ENCODE measurements at regions not wholly inside any gene's neighbourhood (a gene's known extent, or its start where the extent isn't known, plus 50 kb on each side); places are given as distances from the start of the nearest gene placed in this dataset.
"Not testable (repeated sequence)": the region's sequence is repeated elsewhere in the genome, so short reads cannot be mapped to it uniquely, and the experiment has no call there.

DNA sequence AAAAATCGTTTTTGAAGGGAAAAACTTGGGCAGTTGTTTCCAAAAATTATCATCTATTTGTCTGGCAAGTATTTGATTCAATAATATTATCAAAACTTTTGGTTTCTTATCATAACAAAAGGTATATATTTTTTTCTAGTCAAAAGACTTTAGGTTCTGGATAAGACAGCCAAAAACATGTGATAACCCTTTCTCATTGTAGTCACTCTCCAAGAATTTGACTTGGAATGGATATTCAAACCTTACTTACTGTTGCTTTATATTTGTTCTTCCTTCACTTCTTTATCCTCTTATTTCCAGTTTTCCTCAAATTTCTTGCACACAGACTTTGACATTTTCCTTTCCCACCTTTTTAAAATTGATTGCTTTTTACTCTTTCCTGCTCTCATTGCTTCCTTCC is 140.9 kb upstream of the FAM3C start:
- TF ChIP-seq, protein P1, sequence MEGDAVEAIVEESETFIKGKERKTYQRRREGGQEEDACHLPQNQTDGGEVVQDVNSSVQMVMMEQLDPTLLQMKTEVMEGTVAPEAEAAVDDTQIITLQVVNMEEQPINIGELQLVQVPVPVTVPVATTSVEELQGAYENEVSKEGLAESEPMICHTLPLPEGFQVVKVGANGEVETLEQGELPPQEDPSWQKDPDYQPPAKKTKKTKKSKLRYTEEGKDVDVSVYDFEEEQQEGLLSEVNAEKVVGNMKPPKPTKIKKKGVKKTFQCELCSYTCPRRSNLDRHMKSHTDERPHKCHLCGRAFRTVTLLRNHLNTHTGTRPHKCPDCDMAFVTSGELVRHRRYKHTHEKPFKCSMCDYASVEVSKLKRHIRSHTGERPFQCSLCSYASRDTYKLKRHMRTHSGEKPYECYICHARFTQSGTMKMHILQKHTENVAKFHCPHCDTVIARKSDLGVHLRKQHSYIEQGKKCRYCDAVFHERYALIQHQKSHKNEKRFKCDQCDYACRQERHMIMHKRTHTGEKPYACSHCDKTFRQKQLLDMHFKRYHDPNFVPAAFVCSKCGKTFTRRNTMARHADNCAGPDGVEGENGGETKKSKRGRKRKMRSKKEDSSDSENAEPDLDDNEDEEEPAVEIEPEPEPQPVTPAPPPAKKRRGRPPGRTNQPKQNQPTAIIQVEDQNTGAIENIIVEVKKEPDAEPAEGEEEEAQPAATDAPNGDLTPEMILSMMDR (IDR thresholded peaks at IDR 0.05), result no peak
- no peaks in the 10 kb centered on the region for H3K9me3 Mint-ChIP-seq
- peaks cover 2% of the 10 kb centered on the region for H3K27me3 Mint-ChIP-seq (ENCODE audit: low read depth, poor library complexity)
- no peak for DNase-seq
- H3K36me3 Mint-ChIP-seq (ENCODE audit: low read depth), result no peaks in the 10 kb centered on the region
- no peak overlapping the region for H3K27ac Mint-ChIP-seq
- no peaks in the 10 kb centered on the region for H3K4me1 Mint-ChIP-seq
- no peak overlapping the region for H3K4me3 Mint-ChIP-seq

DNA sequence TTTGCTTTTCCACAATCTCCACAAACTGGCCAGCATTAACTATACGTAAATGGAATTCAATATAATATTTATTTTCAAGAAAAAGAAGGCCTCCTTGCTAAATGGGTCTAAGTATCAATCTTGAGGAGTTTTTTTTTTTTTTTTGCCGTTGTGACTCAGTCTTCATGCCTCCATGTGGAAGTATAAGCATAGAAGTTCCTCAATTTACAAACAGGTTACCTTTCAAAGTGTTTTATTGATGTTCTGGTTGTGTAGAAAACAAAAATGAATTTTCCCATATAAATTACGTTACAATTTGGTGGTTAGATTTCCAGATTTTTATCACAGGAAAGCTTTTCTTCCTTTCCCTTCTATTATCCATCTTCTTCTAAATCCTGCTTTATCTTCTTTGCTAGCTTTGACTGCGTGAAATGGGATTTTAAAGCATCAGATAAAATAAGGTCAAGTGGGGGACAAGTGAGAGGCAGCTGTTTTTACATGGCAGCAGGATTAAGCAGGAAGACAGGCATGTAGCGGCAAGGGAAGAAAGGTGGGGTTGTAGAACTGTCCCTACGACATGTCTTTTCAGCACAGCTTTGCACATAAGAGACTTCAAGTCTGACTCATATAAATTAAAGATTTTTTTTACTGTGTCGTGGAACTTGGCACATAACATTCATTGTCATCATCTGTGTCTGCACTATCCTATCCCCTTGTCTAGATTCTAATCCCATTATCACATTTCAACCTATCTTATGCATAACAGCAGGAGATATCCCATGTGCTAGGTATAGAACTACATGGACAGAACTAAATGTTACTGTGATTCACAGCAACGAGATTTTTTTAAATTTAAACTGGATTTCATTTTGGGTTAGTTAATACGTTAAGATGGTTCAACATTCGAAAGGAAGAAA is 135.3 kb upstream of the FAM3C start:
- TF ChIP-seq, protein P1 (IDR thresholded peaks at IDR 0.05), result no peak
- H3K27me3 Mint-ChIP-seq (ENCODE audit: low read depth, poor library complexity), result no peaks in the 10 kb centered on the region
- no peaks in the 10 kb centered on the region for H3K36me3 Mint-ChIP-seq (ENCODE audit: low read depth)
- no peak overlapping the region for H3K27ac Mint-ChIP-seq
- peaks cover 17% of the 10 kb centered on the region for H3K4me1 Mint-ChIP-seq
- peaks cover 8% of the 10 kb centered on the region for H3K9me3 Mint-ChIP-seq
- DNase-seq, result no peak
- H3K4me3 Mint-ChIP-seq, result no peak overlapping the region

DNA sequence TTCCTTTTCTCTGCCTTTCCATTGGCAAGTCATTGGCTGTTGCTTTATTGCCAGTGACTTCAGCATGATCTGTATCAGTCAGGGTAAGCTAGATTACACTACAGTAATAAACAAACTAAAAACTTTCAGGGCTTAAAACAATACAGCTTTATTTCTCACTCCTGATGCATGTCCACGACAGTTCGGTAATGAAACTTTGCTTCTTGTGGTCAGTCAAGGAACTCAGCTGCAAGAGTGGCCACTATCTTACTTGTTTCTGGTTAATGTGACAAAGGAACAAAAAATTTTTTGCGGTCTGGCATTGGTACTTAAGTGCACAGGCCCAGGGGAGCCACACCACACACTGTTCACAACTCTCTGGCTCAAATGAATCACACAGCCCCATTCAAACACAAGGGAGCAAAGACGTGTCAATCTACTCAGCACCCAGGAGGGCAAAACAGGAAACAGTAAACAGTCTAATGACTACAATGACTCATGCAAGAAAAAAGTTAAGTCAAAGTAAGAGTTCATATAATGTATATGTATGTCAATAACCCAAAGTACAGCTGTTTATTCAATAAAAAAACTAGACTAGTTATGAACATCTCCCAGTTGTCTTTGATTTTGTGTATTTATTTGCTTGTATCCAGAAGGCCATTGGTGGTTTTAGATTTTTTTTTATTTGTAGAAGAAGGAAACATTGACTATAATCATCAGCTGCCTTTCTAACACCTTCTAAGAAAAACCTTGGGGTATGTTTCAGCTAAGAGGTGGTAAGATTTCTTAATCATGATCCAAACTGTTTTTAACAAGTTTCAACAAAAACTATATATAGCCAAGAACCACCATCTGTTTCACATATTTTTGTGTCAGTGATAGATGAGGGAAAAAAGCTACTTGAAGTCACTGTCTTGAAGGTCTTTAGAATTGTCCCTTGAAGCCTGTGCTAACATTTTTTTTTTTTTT is 134.4 kb upstream of the FAM3C start:
- Mint-ChIP-seq H3K36me3 (ENCODE audit: low read depth) (no peaks in the 10 kb centered on the region), H3K4me1 (peaks cover 17% of the 10 kb centered on the region), H3K27ac (peak overlapping the region; percentile 87), H3K4me3 (no peak overlapping the region), H3K27me3 (ENCODE audit: low read depth, poor library complexity) (no peaks in the 10 kb centered on the region), H3K9me3 (peaks cover 8% of the 10 kb centered on the region)
- TF ChIP-seq, protein P1 (IDR thresholded peaks at IDR 0.05), result no peak
- no peak for DNase-seq

DNA sequence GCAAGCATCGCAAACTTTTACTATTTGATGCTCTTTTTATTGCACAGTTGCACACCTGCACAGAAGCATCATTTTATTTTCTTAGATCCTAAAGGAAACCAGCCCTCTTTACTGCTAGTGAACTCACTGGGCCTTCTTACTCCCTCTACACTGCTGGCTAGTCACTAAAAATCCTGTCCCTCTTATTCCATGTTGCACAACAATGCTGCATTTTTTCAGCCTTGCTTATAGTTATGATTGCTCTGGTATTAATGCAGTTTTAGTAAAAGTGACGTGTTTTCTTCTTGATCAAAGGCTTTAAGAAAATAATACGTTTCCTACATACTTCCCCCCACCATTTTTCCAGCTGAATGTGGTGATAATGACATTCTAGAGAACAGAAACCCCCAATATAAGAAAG is 132.9 kb upstream of the FAM3C start:
- H3K9me3 Mint-ChIP-seq, result peaks cover 8% of the 10 kb centered on the region
- TF ChIP-seq, protein P1 (IDR thresholded peaks at IDR 0.05), result no peak
- peaks cover 2% of the 10 kb centered on the region for H3K27me3 Mint-ChIP-seq (ENCODE audit: low read depth, poor library complexity)
- peaks cover 17% of the 10 kb centered on the region for H3K4me1 Mint-ChIP-seq
- no peaks in the 10 kb centered on the region for H3K36me3 Mint-ChIP-seq (ENCODE audit: low read depth)
- no peak overlapping the region for H3K27ac Mint-ChIP-seq
- DNase-seq, result no peak
- no peak overlapping the region for H3K4me3 Mint-ChIP-seq

DNA sequence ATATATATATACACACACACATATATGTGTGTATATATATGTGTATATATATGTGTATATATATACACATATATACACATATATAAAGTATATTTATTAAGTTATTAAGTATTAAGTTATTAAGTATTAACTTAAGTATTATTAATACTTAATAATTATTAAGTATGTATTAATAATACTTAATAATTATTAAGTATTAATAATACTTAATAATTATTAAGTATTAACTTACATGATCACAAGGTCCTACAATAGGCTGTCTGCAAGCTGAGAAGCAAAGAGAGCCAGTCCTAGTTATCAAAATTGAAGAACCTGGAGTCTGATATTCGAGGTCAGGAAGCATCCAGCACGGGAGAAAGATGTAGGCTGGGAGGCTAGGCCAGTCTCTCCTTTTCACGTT is 130.1 kb upstream of the FAM3C start:
- H3K9me3 Mint-ChIP-seq; H3K27ac Mint-ChIP-seq; DNase-seq; H3K27me3 Mint-ChIP-seq (ENCODE audit: low read depth, poor library complexity); H3K4me3 Mint-ChIP-seq; H3K36me3 Mint-ChIP-seq (ENCODE audit: low read depth): not testable (repeated sequence)
- peaks cover 17% of the 10 kb centered on the region for H3K4me1 Mint-ChIP-seq

DNA sequence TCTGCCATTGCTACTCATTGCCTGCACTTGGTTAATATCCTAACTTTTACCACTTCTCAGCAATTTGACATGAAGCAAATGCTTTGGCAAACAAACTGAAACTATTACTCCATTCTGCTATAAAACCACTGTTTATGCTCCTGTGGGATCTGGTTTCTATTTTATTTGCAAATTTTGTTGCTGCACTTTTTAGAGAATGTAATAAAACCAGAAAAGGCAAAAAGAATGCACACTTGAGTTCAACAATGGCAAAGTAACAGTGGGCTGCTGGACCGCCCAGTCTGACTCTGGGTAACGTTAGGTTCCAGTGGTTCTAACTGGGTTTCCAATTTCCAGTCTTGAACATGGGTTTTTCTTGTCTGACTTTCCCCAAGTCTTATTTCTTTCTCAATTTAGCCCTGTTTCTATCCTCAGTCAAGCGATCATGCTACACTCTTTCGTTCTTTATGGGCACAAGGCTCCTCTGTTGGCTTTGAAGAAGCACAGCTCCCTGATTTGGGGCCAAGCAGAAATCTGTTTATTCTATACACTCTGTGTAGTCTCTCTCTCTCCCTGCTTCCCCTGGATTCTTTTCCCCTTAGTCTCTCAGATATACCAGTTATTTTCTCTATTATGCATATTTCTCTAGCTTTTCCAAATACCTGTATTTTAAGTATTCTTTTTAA is 129.2 kb upstream of the FAM3C start:
- peaks cover 8% of the 10 kb centered on the region for H3K4me1 Mint-ChIP-seq
- DNase-seq, result no peak
- H3K9me3 Mint-ChIP-seq, result no peaks in the 10 kb centered on the region
- TF ChIP-seq, protein P1 (IDR thresholded peaks at IDR 0.05), result no peak
- H3K36me3 Mint-ChIP-seq (ENCODE audit: low read depth), result no peaks in the 10 kb centered on the region
- peaks cover 2% of the 10 kb centered on the region for H3K27me3 Mint-ChIP-seq (ENCODE audit: low read depth, poor library complexity)
- H3K27ac Mint-ChIP-seq, result peak overlapping the region; percentile 78
- H3K4me3 Mint-ChIP-seq, result no peak overlapping the region

All from nephron progenitor cell (in vitro differentiated cells).